GM19035 (cell line): ENCODE measurements at regions not wholly inside any gene's neighbourhood (a gene's known extent, or its start where the extent isn't known, plus 50 kb on each side); places are given as distances from the start of the nearest gene placed in this dataset.

ENCODE experiments used
- ATAC-seq: cut with Tn5 transposase; IDR thresholded peaks from one replicate; pipeline ENCODE4 v1.9.1; 2021; ENCODE audit not compliant: unreplicated experiment

GRCh38 chr20:6265204-6265904 lies 142.5 kb upstream of the FERMT1 start:
- ATAC-seq, result peak; percentile 59

DNA sequence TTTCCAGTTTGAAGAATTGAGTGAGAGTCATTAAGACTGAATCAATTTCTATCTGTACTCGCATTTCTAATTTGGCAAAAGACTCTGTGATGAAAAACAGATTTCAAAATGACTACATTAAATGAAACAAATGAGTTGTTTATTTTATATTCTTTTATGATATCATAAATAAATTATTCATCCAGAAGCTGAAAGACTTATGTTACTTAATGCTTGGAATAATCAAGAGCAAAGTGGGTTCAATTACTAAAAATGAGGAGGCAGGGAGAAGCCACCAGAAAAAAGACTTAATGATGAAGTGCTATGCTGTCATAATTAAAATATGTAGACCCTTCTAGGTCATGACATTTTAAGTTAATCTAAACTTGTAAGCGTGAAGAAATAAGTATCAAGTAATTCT lies 130.6 kb upstream of the FERMT1 start:
- no peak for ATAC-seq

DNA sequence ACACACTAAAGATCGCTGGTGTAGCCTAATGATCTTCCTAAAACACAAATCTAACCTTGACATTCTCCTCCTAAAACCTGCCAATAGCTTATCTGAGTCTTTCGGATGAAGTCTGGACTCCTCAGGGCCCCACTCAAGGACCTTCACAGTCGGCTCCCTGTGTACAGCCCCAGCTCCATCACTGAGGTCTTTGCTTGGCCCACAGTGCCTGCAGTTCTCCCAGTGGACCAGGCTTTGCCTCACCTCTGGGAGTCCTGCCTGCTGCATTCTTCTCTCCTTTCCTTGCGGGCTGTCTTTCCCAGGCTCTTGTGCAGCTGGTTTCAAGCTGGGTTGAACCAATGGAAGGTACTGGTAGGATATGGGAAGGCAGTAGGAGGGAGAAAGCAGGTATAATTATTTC lies 122.6 kb upstream of the FERMT1 start:
- no peak for ATAC-seq

DNA sequence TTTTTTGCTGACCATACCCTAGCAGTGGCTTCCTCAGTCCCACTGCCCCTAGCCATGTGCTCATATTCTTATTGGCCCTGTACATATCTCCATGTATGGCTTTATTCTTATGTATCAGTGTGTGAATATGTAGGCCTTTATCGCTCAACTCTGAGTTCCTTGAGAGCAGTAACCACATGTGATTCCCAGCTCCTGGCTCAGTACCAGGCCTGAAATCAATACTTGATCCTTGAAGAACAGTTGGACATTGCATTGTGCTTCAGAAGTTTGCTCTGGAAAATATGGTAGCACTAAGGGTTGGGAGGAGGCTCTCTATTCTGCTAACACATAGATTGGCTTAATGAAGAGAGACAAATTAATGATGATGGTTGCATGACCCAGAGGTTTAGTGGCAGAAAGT lies 118.8 kb upstream of the FERMT1 start:
- ATAC-seq, result no peak

- no peak for ATAC-seq
These were observed 117.2 kb upstream of the FERMT1 start for GRCh38 chr20:6240059-6240458.

DNA sequence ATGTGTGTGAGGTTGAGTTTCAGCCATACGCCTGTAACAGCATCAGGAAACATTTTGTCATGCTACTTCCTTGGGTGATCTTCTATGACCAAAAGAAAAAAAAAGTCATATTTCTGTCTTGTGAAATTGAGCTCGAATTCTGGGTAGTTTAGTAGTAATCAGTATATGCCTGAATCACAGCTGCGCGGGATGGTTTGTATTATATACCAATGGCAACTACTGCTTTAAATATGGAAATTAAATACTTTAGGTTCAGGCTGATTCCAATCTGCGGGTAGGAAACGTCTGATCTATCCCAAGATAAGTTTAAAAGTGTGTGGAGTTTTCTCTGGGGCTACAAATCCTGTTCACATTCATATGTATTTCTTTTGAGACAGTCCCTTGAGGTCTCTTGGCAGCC lies 115.6 kb upstream of the FERMT1 start:
- no peak for ATAC-seq

GRCh38 chr20:6235510-6235909 lies 112.7 kb upstream of the FERMT1 start:
- ATAC-seq, result no peak

DNA sequence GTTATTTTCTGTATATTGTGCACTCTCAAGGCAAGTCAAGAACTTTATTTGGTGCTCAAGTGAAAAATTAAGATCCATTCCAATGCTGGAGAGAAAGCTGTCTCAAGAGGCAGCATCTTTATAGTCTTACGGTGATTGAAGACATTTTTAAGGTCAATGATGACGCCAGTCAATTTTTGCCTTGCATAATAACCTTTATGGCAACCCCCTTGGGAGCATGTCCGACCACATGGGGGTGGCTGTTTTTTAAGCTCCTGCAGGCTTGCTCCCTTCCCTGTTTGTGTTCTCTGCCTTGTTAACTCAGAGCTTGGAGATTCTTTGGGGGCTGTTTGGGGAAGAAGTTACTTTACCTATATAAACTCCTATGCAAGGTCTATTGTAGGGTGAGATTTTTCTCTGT lies 109.6 kb upstream of the FERMT1 start:
- no peak for ATAC-seq

GRCh38 chr20:6231556-6231955 lies 108.7 kb upstream of the FERMT1 start:
- no peak for ATAC-seq

DNA sequence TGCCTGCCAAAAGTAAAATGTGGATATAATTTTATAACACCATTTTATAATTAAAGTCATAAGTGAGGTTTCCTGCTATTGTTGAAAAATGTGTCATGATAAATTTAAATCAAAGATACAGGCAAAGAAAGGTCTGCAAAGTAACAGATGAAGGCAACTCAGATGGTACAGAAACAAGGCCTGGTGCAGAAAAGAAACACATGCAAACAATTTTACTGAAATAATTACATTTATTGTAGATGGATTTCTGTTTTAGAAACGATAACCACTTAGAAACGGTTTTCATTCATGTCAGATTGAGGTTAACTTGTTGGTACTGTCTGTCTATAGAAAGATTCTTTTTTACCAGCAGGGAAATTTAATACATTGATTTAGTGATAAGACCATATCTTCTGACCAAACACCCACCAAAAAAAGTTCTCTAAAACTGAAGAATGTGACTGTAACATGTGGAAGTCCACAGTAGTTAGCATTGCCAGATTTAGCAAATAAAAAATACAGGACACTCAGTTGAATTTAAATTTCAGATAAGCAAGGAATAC lies 105.5 kb upstream of the FERMT1 start:
- no peak for ATAC-seq

DNA sequence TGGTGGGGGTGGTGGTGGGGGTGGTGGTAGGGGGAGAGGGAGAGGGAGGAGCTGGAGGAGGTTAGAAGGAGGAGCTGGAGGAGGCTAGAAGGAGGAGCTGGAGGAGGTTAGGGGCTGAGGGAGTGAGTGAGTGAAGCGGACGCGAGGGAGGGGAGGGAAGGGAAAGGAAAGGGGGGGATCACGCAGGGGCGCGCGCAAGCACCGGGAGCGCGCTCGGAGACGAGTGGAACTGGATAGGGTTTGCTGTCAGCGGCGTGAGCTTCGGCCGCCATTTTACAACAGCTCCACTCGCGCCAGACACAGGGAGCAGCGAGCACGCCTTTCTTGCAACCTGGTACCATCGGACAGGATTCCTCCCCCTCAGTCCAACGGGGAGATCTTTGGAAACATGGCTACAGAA lies 90.5 kb upstream of the FERMT1 start:
- no peak for ATAC-seq

DNA sequence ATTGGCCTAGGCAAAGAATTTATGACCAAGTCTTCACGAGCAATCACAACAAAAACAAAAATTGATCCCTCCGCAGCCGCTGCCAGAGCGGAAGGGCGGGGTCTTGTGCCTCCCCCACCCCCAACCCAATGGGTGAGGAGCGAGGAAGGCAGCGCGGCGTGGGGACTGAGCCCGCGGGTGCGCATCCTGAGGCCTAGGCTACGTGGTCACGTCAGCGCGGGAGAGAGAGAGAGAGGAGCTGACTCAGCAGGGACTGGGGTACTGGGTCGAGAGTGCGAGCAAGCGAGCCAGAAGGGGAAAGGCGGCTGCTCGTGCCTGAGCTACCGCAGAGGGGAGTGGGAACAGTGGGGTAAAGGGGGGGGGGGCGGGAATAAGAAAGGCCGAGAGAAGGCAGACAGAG lies 90.1 kb upstream of the FERMT1 start:
- ATAC-seq, result no peak

- ATAC-seq, result no peak
These were observed 86.3 kb upstream of the FERMT1 start for GRCh38 chr20:6209093-6209492.

DNA sequence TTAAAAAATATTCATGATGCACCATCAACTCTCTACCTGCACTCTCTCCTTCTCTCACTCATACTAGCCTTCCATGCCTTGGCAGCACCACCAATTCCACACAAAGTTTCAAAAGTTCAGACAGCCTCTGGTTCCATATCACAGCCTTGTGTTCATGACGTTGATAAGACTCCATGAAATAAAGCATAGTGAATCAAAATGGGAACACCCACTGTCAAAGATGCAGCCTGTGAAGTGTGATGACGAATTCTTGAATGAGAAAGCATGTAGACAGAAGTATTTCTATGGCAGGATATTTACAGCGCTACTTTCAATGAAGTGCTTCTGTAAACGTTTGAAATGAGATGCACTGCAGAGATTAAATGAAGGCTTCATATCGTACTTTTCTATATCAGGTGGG lies 77.3 kb upstream of the FERMT1 start:
- ATAC-seq, result no peak

DNA sequence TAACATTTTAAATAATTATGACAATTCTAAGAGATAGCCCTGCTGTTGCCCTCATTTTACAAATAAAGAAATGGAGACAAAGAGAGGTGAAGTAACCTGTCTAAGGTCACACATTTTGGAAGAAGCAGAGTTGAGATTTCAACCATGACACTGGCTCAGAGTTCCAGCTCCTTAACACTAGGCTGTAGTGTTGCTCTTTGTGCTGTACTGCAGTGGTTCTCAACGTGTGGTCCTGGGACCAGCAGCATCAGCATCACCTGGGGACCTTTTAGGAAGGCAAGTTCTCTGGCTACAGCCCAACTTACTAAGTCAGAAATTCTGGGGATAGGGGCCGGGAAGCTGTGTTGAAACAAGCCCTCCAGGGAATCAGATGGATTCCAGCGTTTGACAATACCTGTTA lies 62.4 kb upstream of the FERMT1 start:
- ATAC-seq, result no peak

GRCh38 chr20:6184086-6184485 lies 61.3 kb upstream of the FERMT1 start:
- ATAC-seq, result no peak

DNA sequence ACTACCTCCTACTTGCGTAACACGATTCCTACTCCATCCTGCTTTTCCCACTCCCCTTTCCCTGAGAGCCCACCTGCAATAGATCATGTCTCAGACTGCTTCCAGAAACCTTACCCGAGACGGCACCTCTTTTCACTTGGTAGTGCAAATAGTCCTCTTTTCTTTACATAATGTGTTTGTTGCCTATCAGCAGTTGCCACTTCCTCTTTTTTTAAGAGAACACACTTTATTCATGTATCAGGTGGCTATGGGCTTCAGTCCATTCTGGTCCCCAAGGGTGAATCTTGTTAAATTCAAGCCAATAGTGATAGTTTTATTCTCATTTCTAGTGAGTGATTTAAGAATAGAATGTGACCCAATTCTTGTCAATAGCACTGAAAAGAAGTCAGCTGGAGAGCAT lies 57.7 kb upstream of the FERMT1 start:
- no peak for ATAC-seq

DNA sequence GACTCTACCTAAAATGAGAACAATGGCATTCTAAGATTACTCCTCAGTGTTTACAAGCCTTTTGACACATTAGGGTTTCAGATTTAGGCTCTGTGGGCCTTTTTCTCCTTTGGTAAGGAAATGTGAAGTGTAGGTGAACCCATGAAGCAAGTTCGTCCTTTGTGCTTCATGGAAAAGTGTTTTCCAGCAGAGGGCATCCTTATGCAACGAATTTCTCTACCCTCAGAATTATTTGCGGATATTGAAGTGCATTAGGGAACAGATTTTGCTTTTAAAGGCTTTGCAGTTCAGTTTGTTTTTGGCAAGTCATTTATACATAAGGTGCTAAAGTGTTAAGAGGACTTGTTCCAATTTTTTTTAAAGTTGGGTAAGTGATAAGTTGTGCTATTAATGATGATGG lies 55.7 kb upstream of the FERMT1 start:
- no peak for ATAC-seq

- ATAC-seq, result no peak
These were observed 50.7 kb upstream of the FERMT1 start for GRCh38 chr20:6173481-6173880.
